ENCODE measurements at regions not wholly inside any gene's neighbourhood (a gene's known extent, or its start where the extent isn't known, plus 50 kb on each side); places are given as distances from the start of the nearest gene placed in this dataset.

DNA sequence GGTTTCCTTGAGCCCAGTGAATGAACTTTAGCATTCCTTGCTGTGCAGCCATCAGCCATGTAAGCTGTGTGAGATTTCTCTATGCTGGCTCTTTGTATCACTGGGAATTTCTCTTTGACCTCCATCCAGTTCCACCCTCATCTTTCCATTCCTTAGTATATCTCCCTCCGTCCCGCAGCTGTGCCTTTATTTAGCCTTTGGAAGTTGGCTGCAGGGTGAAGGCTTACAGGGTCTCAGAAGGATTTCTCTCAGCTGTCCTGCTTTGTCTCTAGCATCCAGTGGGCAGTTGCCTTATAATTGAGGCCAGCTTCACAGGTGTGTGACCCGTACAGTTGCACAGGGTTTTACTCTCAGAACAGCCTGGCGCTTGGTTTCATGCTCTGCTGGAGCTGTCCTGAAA lies 144.3 kb downstream of the PXDC1 start:
- no peak for TF ChIP-seq EZH2phosphoT487 (IDR thresholded peaks at IDR 0.05; ENCODE audit: insufficient read depth, low read depth)
- no peak for TF ChIP-seq EZH2 (IDR thresholded peaks at IDR 0.05; ENCODE audit: insufficient read depth, poor library complexity, severe bottlenecking)

Data from GM23248 (cell line).